ENCODE measurements at regions not wholly inside any gene's neighbourhood (a gene's known extent, or its start where the extent isn't known, plus 50 kb on each side); places are given as distances from the start of the nearest gene placed in this dataset.

DNA sequence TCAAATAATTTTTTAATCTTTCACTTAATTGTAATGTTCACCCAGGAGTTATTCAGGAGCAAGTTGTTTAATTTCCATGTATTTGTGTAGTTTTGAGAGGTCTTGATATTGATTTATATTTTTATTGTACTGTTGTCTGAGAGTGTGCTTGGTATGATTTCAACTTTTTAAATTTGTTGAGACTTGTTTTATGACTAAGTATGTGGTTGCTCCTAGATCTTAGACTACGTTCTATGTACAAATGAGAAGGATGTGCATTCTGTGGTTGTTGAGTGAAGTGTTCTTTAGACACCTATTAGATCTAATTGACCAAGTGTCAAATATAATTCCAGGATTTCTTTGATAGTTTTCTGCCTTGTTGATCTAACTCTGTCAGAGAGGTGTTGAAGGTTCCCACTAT is 353.3 kb upstream of the GNPDA2 start:
- DNase-seq = no peak
- Mint-ChIP-seq H3K9me3 (peaks cover 44% of the 10 kb centered on the region), H3K4me3 (no peak overlapping the region), H3K27me3 (ENCODE audit: insufficient read depth) (no peaks in the 10 kb centered on the region), H3K4me1 (ENCODE audit: low read depth) (no peaks in the 10 kb centered on the region), H3K27ac (no peak overlapping the region), H3K36me3 (ENCODE audit: low read depth) (no peaks in the 10 kb centered on the region; the same call in 1 of the 2 replicates)
- TF ChIP-seq, protein P1, sequence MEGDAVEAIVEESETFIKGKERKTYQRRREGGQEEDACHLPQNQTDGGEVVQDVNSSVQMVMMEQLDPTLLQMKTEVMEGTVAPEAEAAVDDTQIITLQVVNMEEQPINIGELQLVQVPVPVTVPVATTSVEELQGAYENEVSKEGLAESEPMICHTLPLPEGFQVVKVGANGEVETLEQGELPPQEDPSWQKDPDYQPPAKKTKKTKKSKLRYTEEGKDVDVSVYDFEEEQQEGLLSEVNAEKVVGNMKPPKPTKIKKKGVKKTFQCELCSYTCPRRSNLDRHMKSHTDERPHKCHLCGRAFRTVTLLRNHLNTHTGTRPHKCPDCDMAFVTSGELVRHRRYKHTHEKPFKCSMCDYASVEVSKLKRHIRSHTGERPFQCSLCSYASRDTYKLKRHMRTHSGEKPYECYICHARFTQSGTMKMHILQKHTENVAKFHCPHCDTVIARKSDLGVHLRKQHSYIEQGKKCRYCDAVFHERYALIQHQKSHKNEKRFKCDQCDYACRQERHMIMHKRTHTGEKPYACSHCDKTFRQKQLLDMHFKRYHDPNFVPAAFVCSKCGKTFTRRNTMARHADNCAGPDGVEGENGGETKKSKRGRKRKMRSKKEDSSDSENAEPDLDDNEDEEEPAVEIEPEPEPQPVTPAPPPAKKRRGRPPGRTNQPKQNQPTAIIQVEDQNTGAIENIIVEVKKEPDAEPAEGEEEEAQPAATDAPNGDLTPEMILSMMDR (IDR thresholded peaks at IDR 0.05) = no peak

DNA sequence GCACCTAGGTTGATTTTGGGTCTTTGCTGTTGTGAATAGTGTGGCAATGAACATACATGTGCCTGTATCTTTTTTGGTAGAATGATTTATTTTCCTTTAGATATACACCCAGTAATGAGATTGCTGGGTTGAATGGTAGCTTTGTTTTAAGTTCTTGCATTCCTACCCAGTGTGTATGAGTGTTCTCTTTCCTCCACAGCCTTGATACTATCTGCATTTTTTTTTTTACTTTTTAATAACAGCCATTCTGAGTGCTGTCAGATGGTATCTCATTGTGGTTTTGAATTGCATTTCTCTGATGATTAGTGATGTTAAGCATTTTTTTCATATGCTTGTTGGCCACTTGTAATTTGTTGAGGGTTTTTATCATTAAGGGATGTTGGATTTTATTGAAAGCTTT is 351.8 kb upstream of the GNPDA2 start:
- Mint-ChIP-seq H3K27me3 (ENCODE audit: insufficient read depth) (no peaks in the 10 kb centered on the region), H3K36me3 (ENCODE audit: low read depth) (no peaks in the 10 kb centered on the region; the same call in 1 of the 2 replicates), H3K27ac (no peak overlapping the region), H3K4me1 (ENCODE audit: low read depth) (no peaks in the 10 kb centered on the region), H3K4me3 (no peak overlapping the region), H3K9me3 (peaks cover 41% of the 10 kb centered on the region)
- TF ChIP-seq, protein P1 (IDR thresholded peaks at IDR 0.05) = no peak
- no peak for DNase-seq

DNA sequence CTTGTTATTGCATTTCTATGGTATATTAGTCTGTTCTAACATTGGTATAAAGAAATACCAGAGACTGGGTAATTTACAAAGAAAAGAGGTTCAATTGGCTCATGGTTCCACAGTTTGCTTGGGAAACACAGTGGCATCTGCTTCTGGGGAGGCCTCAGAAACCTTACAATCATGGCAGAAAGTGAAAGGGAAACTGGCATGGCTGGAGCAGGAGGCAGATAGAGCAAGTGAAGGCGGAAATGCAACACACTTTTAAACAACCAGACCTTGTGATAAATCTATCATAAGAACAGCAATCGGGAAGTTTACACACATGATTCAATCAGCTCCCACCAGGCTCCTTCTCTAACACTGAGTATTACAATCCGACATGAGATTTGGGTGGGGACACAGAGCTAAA is 346.6 kb upstream of the GNPDA2 start:
- Mint-ChIP-seq H3K4me3 (no peak overlapping the region), H3K4me1 (ENCODE audit: low read depth) (no peaks in the 10 kb centered on the region), H3K36me3 (ENCODE audit: low read depth) (no peaks in the 10 kb centered on the region; the same call in 1 of the 2 replicates), H3K9me3 (peaks cover 32% of the 10 kb centered on the region), H3K27ac (no peak overlapping the region), H3K27me3 (ENCODE audit: insufficient read depth) (no peaks in the 10 kb centered on the region)
- DNase-seq = no peak
- TF ChIP-seq, protein P1 (IDR thresholded peaks at IDR 0.05) = no peak

DNA sequence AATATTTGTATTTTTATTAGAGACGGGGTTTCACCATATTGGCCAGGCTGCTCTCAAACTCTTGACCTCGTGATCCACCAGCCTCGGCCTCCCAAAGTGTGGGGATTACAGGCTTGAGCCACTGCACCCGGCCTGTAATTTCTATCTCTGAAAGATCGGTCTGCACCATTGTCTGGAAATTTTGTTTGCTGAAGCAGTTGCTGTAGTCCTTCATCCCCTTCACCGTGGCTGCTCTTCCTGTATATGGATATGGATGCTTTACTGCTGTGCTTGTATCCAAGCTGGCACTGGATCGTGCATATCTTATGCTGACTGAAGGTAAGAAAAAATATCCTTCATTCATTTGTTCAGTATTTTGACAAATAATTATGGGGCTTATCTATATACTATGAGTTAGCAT is 338.4 kb upstream of the GNPDA2 start:
- H3K4me3 Mint-ChIP-seq = no peak overlapping the region
- H3K27me3 Mint-ChIP-seq (ENCODE audit: insufficient read depth) = no peaks in the 10 kb centered on the region
- no peaks in the 10 kb centered on the region for H3K4me1 Mint-ChIP-seq (ENCODE audit: low read depth)
- no peak overlapping the region for H3K27ac Mint-ChIP-seq
- H3K9me3 Mint-ChIP-seq = peaks cover 37% of the 10 kb centered on the region
- H3K36me3 Mint-ChIP-seq (ENCODE audit: low read depth) = no peaks in the 10 kb centered on the region
- no peak for DNase-seq
- TF ChIP-seq, protein P1 (IDR thresholded peaks at IDR 0.05) = no peak

DNA sequence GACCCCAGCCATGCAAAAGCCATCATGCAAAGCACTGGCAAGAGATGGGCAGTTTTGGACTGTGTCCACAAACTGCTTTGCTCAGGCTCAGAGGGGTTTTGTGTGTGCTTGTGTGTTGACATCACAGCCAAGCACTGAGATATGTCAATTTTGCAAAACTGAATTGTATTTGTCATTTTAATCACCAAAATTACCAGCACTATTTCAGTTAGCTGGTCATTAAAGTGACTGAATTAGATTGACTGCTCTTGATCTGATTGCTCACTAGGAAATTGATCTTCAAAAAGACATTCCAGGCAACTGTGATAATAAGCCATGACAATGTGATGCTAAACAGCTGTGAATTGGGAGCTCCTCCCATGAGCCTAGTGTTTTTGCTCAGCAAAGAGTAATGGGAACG is 337.3 kb upstream of the GNPDA2 start:
- Mint-ChIP-seq H3K27ac (no peak overlapping the region), H3K27me3 (ENCODE audit: insufficient read depth) (no peaks in the 10 kb centered on the region), H3K9me3 (peaks cover 31% of the 10 kb centered on the region), H3K36me3 (ENCODE audit: low read depth) (no peaks in the 10 kb centered on the region), H3K4me1 (ENCODE audit: low read depth) (no peaks in the 10 kb centered on the region), H3K4me3 (no peak overlapping the region)
- no peak for DNase-seq
- TF ChIP-seq, protein P1 (IDR thresholded peaks at IDR 0.05) = no peak

All from HFFc6 (cell line).